ENCODE measurements at regions not wholly inside any gene's neighbourhood (a gene's known extent, or its start where the extent isn't known, plus 50 kb on each side); places are given as distances from the start of the nearest gene placed in this dataset.

- no peak for FAIRE-seq
- 64% methylated on average over 2 of the region's 2 CpGs for WGBS (ENCODE audit: low lambda C conversion rate)
- no peak overlapping the region for H3K27ac ChIP-seq (ENCODE audit: extremely low read length, insufficient read depth, low read length)
Observed at GRCh38 chr16:65789161-65789945, 577.1 kb upstream of the CDH5 start.

GRCh38 chr16:65788434-65789140, 577.9 kb upstream of the CDH5 start:
- no peak for DNase-seq (ENCODE audit: low spot score)
- H4K20me1 ChIP-seq (ENCODE audit: insufficient read depth, low read length): no peaks in the 10 kb centered on the region
- no peak overlapping the region for H3K4me3 ChIP-seq (replicated peaks in 1 of 3; ENCODE audit: insufficient read depth in 1 of 3, low read depth in 2 of 3, low read length in 3 of 3)
- no peak overlapping the region for H3K9ac ChIP-seq (ENCODE audit: insufficient read depth, low read depth, low read length)
- ATAC-seq: no peak
- no peak overlapping the region for H2AFZ ChIP-seq (ENCODE audit: low read length)
- no peak overlapping the region for H3K4me2 ChIP-seq (ENCODE audit: low read depth, low read length)
- in situ Hi-C loops (cut with HindIII; ENCODE audit: extremely low pct_ligation_motif_present, low pct_unique_long_range_greater_than_20kb): no loop called here
- POLR2A ChIA-PET: no interaction called here
- BruUV-seq (replicated peaks): no TSS peak
- no peaks in the 10 kb centered on the region for H3K9me3 ChIP-seq (ENCODE audit: low read length)
- H3K27ac ChIP-seq (ENCODE audit: extremely low read length, insufficient read depth, low read length): no peak overlapping the region
- intact Hi-C loops (cut with micrococcal nuclease; ENCODE audit: unreplicated experiment): no loop called here
- FAIRE-seq: no peak
- no peaks in the 10 kb centered on the region for H3K79me2 ChIP-seq (ENCODE audit: insufficient read depth, low read length)
- CTCF ChIA-PET (ENCODE audit: low intra/inter-chr PET ratio, low total read pairs): no interaction called here
- H3K36me3 ChIP-seq (replicated peaks in 1 of 2; ENCODE audit: control insufficient read depth in 1 of 2, insufficient read depth in 2 of 2, low read length in 2 of 2): no peaks in the 10 kb centered on the region
- TF ChIP-seq MAFF (IDR thresholded peaks at IDR 0.05; ENCODE audit: low read depth, low read length) (no peak), KIAA2018 (CRISPR knock-in tag; IDR thresholded peaks at IDR 0.05; ENCODE audit: borderline replicate concordance) (no peak), CREM (IDR thresholded peaks at IDR 0.05) (no peak), CREM (CRISPR knock-in tag; IDR thresholded peaks at IDR 0.05) (no peak)
- H3K27me3 ChIP-seq (ENCODE audit: control insufficient read depth in 1 of 2, insufficient read depth in 2 of 2, low read length in 2 of 2): no peaks in the 10 kb centered on the region
- no peaks in the 10 kb centered on the region for H3K4me1 ChIP-seq (ENCODE audit: insufficient read depth, low read length)
- WGBS (ENCODE audit: low lambda C conversion rate): 6% methylated on average over 4 of the region's 4 CpGs

More at GRCh38 chr16:65789161-65789945, 577.1 kb upstream of the CDH5 start:
- Histone ChIP-seq H3K4me3 (replicated peaks in 1 of 3; ENCODE audit: insufficient read depth in 1 of 3, low read depth in 2 of 3, low read length in 3 of 3) (no peak overlapping the region), H4K20me1 (ENCODE audit: insufficient read depth, low read length) (no peaks in the 10 kb centered on the region), H3K9ac (ENCODE audit: insufficient read depth, low read depth, low read length) (no peak overlapping the region), H3K27me3 (ENCODE audit: control insufficient read depth in 1 of 2, insufficient read depth in 2 of 2, low read length in 2 of 2) (no peaks in the 10 kb centered on the region), H3K36me3 (replicated peaks in 1 of 2; ENCODE audit: control insufficient read depth in 1 of 2, insufficient read depth in 2 of 2, low read length in 2 of 2) (no peaks in the 10 kb centered on the region), H3K9me3 (ENCODE audit: low read length) (no peaks in the 10 kb centered on the region), H3K4me1 (ENCODE audit: insufficient read depth, low read length) (no peaks in the 10 kb centered on the region), H3K79me2 (ENCODE audit: insufficient read depth, low read length) (no peaks in the 10 kb centered on the region), H2AFZ (ENCODE audit: low read length) (no peak overlapping the region), H3K4me2 (ENCODE audit: low read depth, low read length) (no peak overlapping the region)
- in situ Hi-C loops (cut with HindIII; ENCODE audit: extremely low pct_ligation_motif_present, low pct_unique_long_range_greater_than_20kb): no loop called here
- ChIA-PET POLR2A (no interaction called here), CTCF (ENCODE audit: low intra/inter-chr PET ratio, low total read pairs) (no interaction called here)
- TF ChIP-seq THYN1 (CRISPR knock-in tag; IDR thresholded peaks at IDR 0.05; ENCODE audit: borderline replicate concordance, low read depth) (no peak), SRSF4 (IDR thresholded peaks at IDR 0.05; ENCODE audit: low read depth, low read length, poor library complexity, severe bottlenecking) (no peak), SYNCRIP (IDR thresholded peaks at IDR 0.05; ENCODE audit: insufficient read depth, low read depth, low read length) (no peak)
- intact Hi-C loops (cut with micrococcal nuclease; ENCODE audit: unreplicated experiment): no loop called here
- no peak for DNase-seq (ENCODE audit: low spot score)
- BruUV-seq (replicated peaks): no TSS peak
- no peak for ATAC-seq
